ENCODE measurements at regions not wholly inside any gene's neighbourhood (a gene's known extent, or its start where the extent isn't known, plus 50 kb on each side); places are given as distances from the start of the nearest gene placed in this dataset.
"Not testable (repeated sequence)": the region's sequence is repeated elsewhere in the genome, so short reads cannot be mapped to it uniquely, and the experiment has no call there.

DNA sequence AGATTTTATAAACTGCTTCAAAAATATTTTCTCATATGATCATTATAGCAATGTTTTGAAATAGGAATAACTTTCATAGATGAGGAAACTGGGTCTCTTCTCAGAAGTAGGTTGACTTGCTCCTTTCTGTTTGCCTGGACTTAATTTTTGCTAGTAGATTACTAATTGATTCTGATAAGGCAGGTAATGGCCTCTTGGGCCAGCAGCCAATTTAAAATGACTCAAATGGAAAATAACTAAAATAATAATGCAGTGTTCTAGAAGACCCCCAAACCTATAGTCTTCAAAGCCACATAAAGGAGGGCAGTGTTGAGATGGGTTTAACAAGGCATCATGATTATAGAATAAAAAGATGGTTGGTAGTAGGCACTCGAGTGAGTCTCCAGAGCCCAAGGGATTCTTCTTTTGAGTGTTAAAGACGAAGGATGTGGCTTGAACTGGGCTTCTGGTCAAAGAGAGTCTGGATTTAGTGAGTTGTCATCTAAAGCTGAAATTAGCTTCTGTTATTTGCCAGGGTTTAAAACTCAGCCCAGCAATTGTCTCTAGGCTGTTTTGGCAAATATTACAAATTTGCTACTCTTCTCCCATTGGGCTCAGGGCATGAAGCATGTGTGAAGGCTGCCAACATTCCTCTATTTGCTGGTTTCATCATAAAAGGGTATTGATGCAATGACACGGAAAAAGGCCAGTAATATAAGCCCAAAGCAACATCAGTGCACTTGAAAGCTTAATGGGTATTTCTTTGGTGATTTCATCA is 297.1 kb upstream of the MEIS2 start:
- no peak for DNase-seq
- ATAC-seq: no peak

DNA sequence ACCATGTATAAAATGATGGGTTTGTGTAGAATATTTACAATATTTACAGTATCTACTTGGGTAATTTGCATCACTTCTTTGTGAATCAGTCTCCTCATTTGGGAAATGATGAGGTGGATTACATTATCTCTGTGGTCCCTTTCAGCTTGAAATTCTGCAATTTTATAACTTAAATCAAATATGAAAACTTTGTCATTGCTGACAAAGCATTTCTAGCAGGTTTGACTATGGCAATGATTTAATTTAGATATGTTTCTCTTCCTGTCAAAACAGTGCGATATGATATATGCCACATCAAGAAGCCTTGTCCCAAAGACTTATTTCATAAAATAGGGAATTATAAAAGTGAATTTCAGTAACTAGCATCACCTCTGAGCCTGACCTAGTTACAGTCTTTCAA is 315.8 kb upstream of the MEIS2 start:
- 84 to 91% methylated on average over 1 of the region's 1 CpG for WGBS, 2 donors
- no peaks in the 10 kb centered on the region for H3K36me3 ChIP-seq (replicated peaks in 1 of 2; ENCODE audit: insufficient read depth in 1 of 2, low read depth in 2 of 2)
- intact Hi-C loops (cut with DNase I): no loop called here

More for the DNA sequence above, 297.1 kb upstream of the MEIS2 start:
- Histone ChIP-seq H3K27me3 (no peaks in the 10 kb centered on the region), H3K9me3 (no peaks in the 10 kb centered on the region), H3K36me3 (replicated peaks in 1 of 2; ENCODE audit: insufficient read depth in 1 of 2, low read depth in 2 of 2) (no peaks in the 10 kb centered on the region), H3K27ac (no peak overlapping the region), H3K4me1 (no peaks in the 10 kb centered on the region), H3K4me3 (no peak overlapping the region)
- intact Hi-C loops (cut with DNase I): no loop called here
- 36 to 44% methylated on average over 3 of the region's 3 CpGs for WGBS, 2 donors
- no peak for TF ChIP-seq POLR2A (IDR thresholded peaks at IDR 0.05)
- TF ChIP-seq, protein P1, sequence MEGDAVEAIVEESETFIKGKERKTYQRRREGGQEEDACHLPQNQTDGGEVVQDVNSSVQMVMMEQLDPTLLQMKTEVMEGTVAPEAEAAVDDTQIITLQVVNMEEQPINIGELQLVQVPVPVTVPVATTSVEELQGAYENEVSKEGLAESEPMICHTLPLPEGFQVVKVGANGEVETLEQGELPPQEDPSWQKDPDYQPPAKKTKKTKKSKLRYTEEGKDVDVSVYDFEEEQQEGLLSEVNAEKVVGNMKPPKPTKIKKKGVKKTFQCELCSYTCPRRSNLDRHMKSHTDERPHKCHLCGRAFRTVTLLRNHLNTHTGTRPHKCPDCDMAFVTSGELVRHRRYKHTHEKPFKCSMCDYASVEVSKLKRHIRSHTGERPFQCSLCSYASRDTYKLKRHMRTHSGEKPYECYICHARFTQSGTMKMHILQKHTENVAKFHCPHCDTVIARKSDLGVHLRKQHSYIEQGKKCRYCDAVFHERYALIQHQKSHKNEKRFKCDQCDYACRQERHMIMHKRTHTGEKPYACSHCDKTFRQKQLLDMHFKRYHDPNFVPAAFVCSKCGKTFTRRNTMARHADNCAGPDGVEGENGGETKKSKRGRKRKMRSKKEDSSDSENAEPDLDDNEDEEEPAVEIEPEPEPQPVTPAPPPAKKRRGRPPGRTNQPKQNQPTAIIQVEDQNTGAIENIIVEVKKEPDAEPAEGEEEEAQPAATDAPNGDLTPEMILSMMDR (IDR thresholded peaks at IDR 0.05): no peak

DNA sequence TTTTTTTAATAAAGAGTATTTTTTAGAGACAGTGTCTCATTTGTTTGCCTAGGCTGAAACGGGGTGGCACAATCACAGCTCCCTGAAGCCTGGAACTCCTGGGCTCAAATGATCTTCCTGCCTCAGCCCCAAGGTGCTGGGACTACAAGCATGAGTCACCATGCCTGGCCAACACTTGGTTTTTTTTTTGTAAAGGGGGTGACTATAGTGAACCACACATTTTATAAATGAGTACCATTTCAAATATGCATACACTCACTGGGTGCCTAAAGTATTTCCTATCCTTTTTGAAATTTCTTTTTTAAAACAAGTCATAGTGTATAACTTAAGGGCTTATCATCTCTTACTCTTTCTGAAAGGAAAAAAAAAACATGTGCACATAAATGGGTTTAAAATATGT is 325.2 kb upstream of the MEIS2 start:
- H3K27me3 ChIP-seq: no peaks in the 10 kb centered on the region
- 30 to 39% methylated on average over 1 of the region's 1 CpG for WGBS, 2 donors
- no peaks in the 10 kb centered on the region for H3K36me3 ChIP-seq (replicated peaks in 1 of 2; ENCODE audit: insufficient read depth in 1 of 2, low read depth in 2 of 2)
- no peak overlapping the region for H3K27ac ChIP-seq
- intact Hi-C loops (cut with DNase I): no loop called here
- no peak for TF ChIP-seq POLR2A (IDR thresholded peaks at IDR 0.05)
- H3K4me1 ChIP-seq: no peaks in the 10 kb centered on the region
- DNase-seq (no peak), ATAC-seq (no peak)
- no peak overlapping the region for H3K4me3 ChIP-seq
- H3K9me3 ChIP-seq: no peaks in the 10 kb centered on the region

More for the DNA sequence above, 315.8 kb upstream of the MEIS2 start:
- Histone ChIP-seq H3K4me3 (no peak overlapping the region), H3K9me3 (no peaks in the 10 kb centered on the region), H3K4me1 (no peaks in the 10 kb centered on the region), H3K27ac (no peak overlapping the region), H3K27me3 (no peaks in the 10 kb centered on the region)
- DNase-seq (no peak), ATAC-seq (no peak)
- TF ChIP-seq, protein P1 (IDR thresholded peaks at IDR 0.05): no peak
- no peak for TF ChIP-seq POLR2A (IDR thresholded peaks at IDR 0.05)

DNA sequence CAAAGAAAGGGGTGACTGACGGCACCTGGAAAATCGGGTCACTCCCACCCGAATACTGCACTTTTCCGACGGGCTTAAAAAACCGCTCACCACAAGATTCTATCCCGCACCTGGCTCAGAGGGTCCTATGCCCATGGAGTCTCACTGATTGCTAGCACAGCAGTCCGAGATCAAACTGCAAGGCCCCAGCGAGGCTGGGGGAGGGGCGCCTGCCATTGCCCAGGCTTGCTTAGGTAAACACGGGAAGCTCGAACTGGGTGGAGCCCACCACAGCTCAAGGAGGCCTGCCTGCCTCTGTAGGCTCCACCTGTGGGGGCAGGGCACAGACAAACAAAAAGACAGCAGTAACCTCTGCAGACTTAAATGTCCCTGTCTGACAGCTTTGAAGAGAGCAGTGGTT is 327.0 kb upstream of the MEIS2 start:
- H3K27ac ChIP-seq; intact Hi-C loops (cut with DNase I); H3K9me3 ChIP-seq; H3K4me3 ChIP-seq; DNase-seq; H3K4me1 ChIP-seq; H3K27me3 ChIP-seq; H3K36me3 ChIP-seq (replicated peaks in 1 of 2; ENCODE audit: insufficient read depth in 1 of 2, low read depth in 2 of 2); ATAC-seq: not testable (repeated sequence)
- 71 to 75% methylated on average over 8 to 12 of the region's 12 CpGs for WGBS, 2 donors

DNA sequence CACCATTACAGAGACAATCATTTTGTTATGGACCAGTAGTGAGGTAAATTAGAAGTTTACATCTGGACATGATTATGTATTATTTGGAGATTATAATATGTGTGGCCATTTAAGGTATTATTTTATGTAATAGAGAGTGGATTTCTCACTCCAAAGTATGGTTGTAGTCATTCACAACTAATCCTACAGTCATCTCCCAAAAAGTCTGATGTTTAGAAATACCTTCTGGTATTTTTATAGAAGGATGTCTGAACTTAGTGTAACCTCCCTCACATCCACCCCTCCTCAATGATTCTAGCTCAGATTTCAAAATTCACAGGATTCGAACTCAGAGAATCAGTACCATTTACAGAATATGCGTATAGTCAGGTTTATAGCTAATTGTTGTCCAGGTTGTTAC is 346.6 kb upstream of the MEIS2 start:
- intact Hi-C loops (cut with DNase I): no loop called here
- no peak for TF ChIP-seq POLR2A (IDR thresholded peaks at IDR 0.05)
- TF ChIP-seq, protein P1 (IDR thresholded peaks at IDR 0.05): no peak
- Histone ChIP-seq H3K36me3 (replicated peaks in 1 of 2; ENCODE audit: insufficient read depth in 1 of 2, low read depth in 2 of 2) (no peaks in the 10 kb centered on the region), H3K4me3 (no peak overlapping the region), H3K27ac (no peak overlapping the region), H3K9me3 (no peaks in the 10 kb centered on the region), H3K27me3 (no peaks in the 10 kb centered on the region), H3K4me1 (no peaks in the 10 kb centered on the region)
- WGBS, 2 donors: 81 to 89% methylated on average over 2 of the region's 2 CpGs
- DNase-seq: no peak
- no peak for ATAC-seq

DNA sequence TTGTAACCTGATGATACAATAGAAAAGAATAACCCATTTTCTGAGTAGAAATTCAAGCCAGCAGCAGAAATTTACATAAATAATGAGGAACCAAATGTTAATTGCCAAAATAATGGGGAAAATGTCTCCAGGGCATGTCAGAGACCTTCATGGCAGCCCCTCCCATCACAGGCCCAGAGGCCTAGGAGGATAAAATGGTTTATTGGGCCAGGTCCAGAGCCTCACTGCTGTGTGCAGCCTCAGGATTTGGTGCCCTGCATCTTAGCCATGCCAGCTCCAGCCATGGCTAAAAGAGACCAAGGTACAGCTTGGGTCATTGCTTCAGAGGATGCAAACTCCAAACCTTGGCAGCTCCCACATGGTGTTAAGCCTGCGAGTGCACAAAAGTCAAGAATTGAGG is 352.1 kb upstream of the MEIS2 start:
- intact Hi-C loops (cut with DNase I): no loop called here
- no peak overlapping the region for H3K4me3 ChIP-seq
- TF ChIP-seq, protein P1 (IDR thresholded peaks at IDR 0.05): no peak
- TF ChIP-seq POLR2A (IDR thresholded peaks at IDR 0.05): no peak
- H3K27ac ChIP-seq: no peak overlapping the region
- no peak for ATAC-seq
- no peak for DNase-seq
- H3K9me3 ChIP-seq: peaks cover 0 to 9% (median 0%) of the 10 kb centered on the region in 3 donors
- H3K36me3 ChIP-seq (replicated peaks in 1 of 2; ENCODE audit: insufficient read depth in 1 of 2, low read depth in 2 of 2): no peaks in the 10 kb centered on the region
- no peaks in the 10 kb centered on the region for H3K4me1 ChIP-seq
- WGBS, 2 donors: 79 to 100% methylated on average over 1 of the region's 1 CpG
- H3K27me3 ChIP-seq: no peaks in the 10 kb centered on the region
